Spinal cord (tissue), 9 donors: ENCODE measurements at regions not wholly inside any gene's neighbourhood (a gene's known extent, or its start where the extent isn't known, plus 50 kb on each side); places are given as distances from the start of the nearest gene placed in this dataset.
A peak's percentile ranks its signal among the peaks of the same experiment; 100 is the strongest.

Experiments
- DNase-seq, 6 donors: peaks; one replicate each; pipeline versions ENCODE4 v3.0.0 to v3.0.0-alpha.2; 2013 to 2015; ENCODE audit warnings: low spot score in 6 of 6, low read depth in 4 of 6
- H3K27ac ChIP-seq: one replicate; pipeline ENCODE4 v1.5.1; 2013; ENCODE audit warnings: low read depth, low read length, control low read depth
- H3K27me3 ChIP-seq: one replicate; pipeline ENCODE4 v1.6.1; 2013; ENCODE audit warnings: low read length; ENCODE audit not compliant: control insufficient read depth, insufficient read depth
- H3K36me3 ChIP-seq: one replicate; pipeline ENCODE4 v1.6.1; 2013; ENCODE audit warnings: low read length; ENCODE audit not compliant: control insufficient read depth, insufficient read depth
- H3K4me1 ChIP-seq: one replicate; pipeline ENCODE4 v1.6.1; 2013; ENCODE audit warnings: low read length; ENCODE audit not compliant: control insufficient read depth, insufficient read depth
- H3K4me3 ChIP-seq: one replicate; pipeline ENCODE4 v1.5.1; 2013; ENCODE audit warnings: low read depth, low read length, control low read depth
- H3K9me3 ChIP-seq: one replicate; pipeline ENCODE4 v1.6.1; 2013; ENCODE audit warnings: low read length; ENCODE audit not compliant: control insufficient read depth, insufficient read depth
- WGBS: methylation state at CpG from one replicate; pipeline ENCODE4 v1.1.5; 2013; ENCODE audit warnings: missing lambda C conversion rate; ENCODE audit not compliant: insufficient coverage; 5-methylcytosine and 5-hydroxymethylcytosine counted together
- donor health status: healthy.

DNA sequence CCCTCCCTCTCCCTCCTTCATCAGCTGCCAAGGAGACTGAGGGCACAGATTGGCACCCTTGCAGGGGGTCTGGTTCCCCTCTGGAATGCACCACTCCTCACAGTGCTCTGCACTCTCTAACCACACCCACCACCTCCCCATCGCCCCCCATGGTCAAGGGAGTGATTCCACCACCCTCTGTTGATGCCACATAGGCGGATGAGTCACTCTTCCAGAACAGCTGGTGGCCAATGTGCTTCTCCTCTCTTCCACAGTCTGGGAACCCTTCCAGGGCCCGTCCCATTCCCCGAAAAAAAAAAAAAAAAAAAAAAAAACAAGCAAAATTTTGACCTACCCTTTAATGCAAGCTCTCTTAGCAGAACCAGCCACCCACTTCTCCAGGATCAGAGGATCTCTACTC lies 341.3 kb upstream of the KLF3 start:
- no peak overlapping the region for H3K4me3 ChIP-seq
- no peaks in the 10 kb centered on the region for H3K36me3 ChIP-seq
- no peaks in the 10 kb centered on the region for H3K9me3 ChIP-seq
- no peaks in the 10 kb centered on the region for H3K27me3 ChIP-seq
- H3K27ac ChIP-seq: no peak overlapping the region
- WGBS: 90% methylated on average over 2 of the region's 4 CpGs
- peak in 1 of 6 donors; percentile 35 for DNase-seq
- peaks cover 12% of the 10 kb centered on the region for H3K4me1 ChIP-seq

DNA sequence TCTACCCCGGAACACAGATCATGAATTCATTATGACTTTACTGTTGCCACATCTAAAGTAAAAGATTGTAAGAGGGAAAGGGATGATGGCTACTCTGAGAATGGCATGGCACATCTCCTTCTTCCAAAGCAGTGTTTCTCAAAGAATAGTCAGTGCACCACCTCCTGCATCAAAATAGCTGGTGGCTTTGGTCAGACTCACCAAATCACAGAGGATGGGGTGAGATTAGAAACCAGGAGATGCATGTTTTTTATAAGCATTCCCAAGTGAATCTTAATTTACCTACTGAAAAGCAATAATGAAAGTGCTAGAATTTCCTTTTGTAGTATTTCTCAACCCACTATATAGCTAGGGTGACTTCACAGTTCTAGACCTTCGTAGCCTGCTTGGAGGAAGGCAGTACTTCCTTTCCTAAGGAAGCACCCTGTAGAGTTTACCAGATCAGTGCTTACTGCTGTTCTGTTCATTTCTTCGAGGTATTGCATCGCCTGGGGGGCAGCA lies 340.8 kb upstream of the KLF3 start:
- DNase-seq: no peak
- WGBS: no CpG with 5 or more reads among the region's 4 CpGs
- no peaks in the 10 kb centered on the region for H3K36me3 ChIP-seq
- no peak overlapping the region for H3K27ac ChIP-seq
- H3K4me3 ChIP-seq: no peak overlapping the region
- H3K9me3 ChIP-seq: no peaks in the 10 kb centered on the region
- no peaks in the 10 kb centered on the region for H3K27me3 ChIP-seq
- peaks cover 16% of the 10 kb centered on the region for H3K4me1 ChIP-seq

DNA sequence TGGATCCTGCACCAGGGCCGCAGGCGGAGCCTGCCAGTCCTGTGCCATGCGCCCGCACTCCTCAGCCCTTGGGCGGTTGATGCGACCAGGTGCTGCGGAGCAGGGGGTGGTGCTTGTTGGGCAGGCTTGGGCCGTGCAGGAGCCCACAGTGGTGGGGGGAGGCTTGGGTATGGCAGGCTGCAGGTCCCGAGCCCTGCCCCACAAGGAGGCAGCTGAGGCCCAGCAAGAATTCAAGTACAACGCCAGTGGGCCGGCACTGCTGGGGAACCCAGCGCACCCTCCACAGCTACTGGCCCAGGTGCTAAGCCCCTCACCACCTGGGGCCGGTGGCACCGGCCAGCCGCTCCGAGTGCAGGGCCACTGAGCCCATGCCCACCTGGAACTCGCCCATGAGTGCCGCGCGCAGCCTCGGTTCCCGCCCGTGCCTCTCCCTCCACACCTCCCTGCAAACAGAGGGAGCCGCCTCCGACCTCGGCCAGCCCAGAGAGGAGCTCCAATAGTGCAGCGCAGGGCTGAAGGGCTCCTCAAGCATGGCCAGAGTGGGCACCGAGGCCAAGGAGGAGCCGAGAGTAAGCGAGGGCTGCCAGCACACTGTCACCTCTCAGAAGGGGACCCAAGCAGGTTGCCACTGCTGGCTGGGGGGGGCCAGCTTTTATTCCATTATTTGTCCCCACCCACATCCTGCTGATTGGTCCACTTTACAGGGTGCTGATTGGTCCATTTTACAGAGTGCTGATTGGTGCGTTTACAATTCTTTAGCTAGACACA lies 339.0 kb upstream of the KLF3 start:
- Histone ChIP-seq H3K27me3 (no peaks in the 10 kb centered on the region), H3K27ac (no peak overlapping the region), H3K36me3 (no peaks in the 10 kb centered on the region), H3K4me3 (no peak overlapping the region), H3K4me1 (peaks cover 6% of the 10 kb centered on the region), H3K9me3 (no peaks in the 10 kb centered on the region)
- no peak for DNase-seq
- 98% methylated on average over 27 of the region's 31 CpGs for WGBS

DNA sequence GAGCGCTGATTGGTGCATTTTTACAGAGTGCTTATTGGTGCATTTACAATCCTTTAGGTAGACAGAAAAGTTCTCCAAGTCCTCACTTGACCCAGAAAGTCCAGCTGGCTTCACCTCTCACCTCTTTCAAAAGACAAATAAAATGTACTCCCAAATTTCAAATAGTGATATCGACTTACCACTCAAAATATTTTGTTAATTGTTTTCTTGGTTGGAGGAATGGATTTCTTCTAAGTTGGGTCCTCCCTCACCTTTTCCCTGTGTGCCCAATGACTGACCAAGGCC lies 338.4 kb upstream of the KLF3 start:
- WGBS: no CpG with 5 or more reads among the region's 2 CpGs
- DNase-seq: no peak

DNA sequence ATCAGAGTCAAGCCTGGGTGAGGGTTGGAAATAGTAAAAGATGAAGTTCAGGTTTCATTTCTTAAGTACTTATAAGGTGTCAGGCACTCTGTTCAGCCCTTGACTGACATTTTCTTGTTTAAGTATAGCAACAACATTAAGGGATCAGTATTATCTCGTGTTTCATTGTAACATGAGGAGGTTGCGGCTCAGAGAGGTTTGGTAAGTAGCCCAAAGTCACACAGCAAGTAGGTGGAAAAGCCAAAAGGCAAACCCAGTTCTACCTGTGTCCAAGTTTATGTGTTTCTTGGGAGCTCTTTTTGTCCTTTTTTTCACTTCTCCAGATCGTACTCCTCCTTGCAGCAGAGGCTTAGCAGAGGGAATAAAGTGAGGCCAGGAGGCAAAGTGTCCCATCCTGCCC lies 337.5 kb upstream of the KLF3 start:
- WGBS: 100% methylated on average over 1 of the region's 3 CpGs
- H3K36me3 ChIP-seq: no peaks in the 10 kb centered on the region
- H3K4me3 ChIP-seq: no peak overlapping the region

More for the DNA sequence above, 338.4 kb upstream of the KLF3 start:
- Histone ChIP-seq H3K27ac (no peak overlapping the region), H3K4me1 (peaks cover 4% of the 10 kb centered on the region), H3K4me3 (no peak overlapping the region), H3K36me3 (no peaks in the 10 kb centered on the region), H3K27me3 (no peaks in the 10 kb centered on the region), H3K9me3 (no peaks in the 10 kb centered on the region)

DNA sequence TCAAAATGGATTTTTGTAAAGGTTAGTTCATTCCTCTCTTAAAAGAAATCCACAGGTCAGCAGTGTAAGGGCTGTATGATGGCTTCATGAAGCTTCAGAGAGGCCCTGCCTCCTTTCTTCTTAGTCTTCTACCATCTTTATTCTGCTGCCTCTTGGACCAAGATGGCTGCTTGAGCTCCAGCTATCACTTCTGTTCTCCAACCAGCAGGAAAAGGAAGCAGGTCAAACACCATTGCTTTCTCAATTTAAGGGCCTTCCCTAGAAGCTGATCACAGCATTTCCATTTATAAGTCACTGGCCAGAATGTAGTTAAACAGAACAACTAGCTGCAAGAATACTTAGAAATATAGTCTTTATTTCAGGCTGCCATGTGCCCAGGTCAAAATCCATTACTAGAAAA lies 336.8 kb upstream of the KLF3 start:
- Histone ChIP-seq H3K36me3 (no peaks in the 10 kb centered on the region), H3K9me3 (no peaks in the 10 kb centered on the region), H3K4me1 (peaks cover 4% of the 10 kb centered on the region), H3K4me3 (no peak overlapping the region), H3K27ac (no peak overlapping the region), H3K27me3 (no peaks in the 10 kb centered on the region)
- no peak for DNase-seq

More for the DNA sequence above, 337.5 kb upstream of the KLF3 start:
- H3K27ac ChIP-seq: no peak overlapping the region
- H3K27me3 ChIP-seq: no peaks in the 10 kb centered on the region
- no peak for DNase-seq
- H3K4me1 ChIP-seq: peaks cover 4% of the 10 kb centered on the region
- H3K9me3 ChIP-seq: no peaks in the 10 kb centered on the region

DNA sequence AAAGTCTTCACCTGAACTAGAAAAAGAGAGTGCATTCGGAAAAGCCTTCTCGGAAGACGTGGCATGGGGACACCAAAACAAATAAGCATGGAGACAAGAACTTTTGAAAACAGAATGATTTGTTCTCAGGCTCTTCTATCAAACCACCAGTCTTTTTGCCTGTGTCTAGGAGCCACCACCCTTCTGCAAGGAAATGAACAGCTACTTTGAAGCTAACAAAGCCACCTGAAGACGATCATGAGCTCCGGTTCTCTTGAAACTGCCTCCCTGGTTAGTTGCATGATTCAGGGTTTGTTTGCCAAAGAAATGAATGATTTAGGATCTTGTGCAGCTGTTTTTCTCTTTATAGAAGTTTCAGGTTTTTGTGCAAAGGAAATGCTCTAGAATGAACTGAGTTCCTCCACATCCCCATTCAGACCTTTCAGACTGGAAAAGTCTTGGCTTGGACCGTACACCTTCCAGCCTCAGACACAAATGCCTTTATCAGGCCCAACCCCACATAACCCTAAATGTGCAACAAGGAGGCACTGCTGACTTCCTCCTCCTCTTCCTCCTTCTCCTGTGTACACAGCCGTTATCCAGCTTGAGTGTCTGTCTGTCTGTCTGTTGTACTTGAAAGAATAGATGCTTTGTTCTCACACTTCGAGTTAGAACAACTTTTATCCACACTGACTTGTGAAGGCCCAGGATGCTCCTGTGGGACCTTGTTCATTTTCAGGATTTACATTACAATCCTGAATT lies 334.8 kb upstream of the KLF3 start:
- Histone ChIP-seq H3K27me3 (no peaks in the 10 kb centered on the region), H3K4me1 (peaks cover 4% of the 10 kb centered on the region), H3K4me3 (no peak overlapping the region), H3K9me3 (no peaks in the 10 kb centered on the region), H3K27ac (no peak overlapping the region), H3K36me3 (no peaks in the 10 kb centered on the region)
- DNase-seq: no peak
- 79% methylated on average over 5 of the region's 8 CpGs for WGBS

DNA sequence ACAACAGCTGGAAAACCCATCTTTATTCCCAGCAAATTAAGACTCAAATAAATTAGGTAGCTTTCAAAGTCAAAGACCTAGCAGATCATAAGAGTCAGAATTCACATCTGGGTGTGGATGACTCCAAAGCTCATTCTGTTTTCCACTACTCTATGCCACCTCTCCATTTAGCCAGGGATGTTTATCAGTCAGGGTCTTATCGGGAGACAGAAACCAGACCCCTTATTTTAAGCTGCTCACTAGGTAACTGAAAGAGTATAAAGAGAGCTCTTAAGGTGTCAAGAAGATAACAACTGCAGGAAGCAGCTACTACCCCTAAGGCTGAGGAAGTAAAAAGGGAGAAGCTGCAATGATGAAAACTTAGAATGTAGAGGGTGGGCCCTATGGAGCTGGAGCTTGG lies 333.7 kb upstream of the KLF3 start:
- no CpG with 5 or more reads among the region's 1 CpG for WGBS
- no peaks in the 10 kb centered on the region for H3K27me3 ChIP-seq
- H3K27ac ChIP-seq: no peak overlapping the region
- H3K4me1 ChIP-seq: peaks cover 4% of the 10 kb centered on the region
- no peaks in the 10 kb centered on the region for H3K9me3 ChIP-seq
- H3K36me3 ChIP-seq: no peaks in the 10 kb centered on the region
- DNase-seq: no peak
- H3K4me3 ChIP-seq: no peak overlapping the region

DNA sequence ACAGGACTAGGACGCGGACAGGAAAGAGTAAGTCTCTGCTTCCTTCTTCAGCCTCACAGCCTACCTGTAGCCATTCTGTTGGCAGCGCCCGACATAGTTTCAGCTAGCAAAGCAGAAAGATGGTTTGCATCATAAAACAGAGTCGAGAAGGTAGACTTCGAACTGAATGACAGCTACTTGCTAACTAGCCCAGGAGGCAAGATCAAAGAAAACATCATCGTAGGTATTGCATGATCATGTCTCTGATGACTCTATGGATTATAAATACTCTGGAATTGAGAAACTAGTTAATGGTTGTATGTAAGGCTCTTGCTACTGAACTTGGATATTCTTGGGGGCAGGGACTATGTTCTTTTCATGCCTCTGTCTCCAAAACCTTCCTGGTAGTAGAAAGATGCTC lies 333.1 kb upstream of the KLF3 start:
- Histone ChIP-seq H3K36me3 (no peaks in the 10 kb centered on the region), H3K27ac (no peak overlapping the region), H3K27me3 (no peaks in the 10 kb centered on the region), H3K9me3 (no peaks in the 10 kb centered on the region), H3K4me3 (no peak overlapping the region), H3K4me1 (peaks cover 4% of the 10 kb centered on the region)
- no peak for DNase-seq
- WGBS: 98% methylated on average over 7 of the region's 7 CpGs

DNA sequence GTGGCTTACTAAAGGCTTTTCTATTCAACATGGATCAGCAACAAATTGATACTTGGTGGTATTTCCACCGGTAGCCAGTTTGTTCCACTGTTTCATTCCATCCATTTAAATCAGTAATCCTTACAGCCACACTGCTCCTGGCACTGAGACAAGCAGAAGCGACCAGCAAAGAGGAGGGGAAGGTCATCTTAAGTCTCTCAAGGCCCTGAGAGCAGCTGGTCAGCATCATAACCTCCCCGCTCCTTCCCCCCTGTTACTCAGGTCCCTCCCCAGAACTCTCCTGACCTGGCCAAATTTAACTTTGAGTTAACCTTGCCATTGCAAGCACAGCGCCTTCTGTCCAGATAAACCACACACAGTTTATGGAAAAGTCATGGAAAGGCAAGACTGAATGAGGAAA lies 331.3 kb upstream of the KLF3 start:
- no peak for DNase-seq
- no peak overlapping the region for H3K4me3 ChIP-seq
- H3K9me3 ChIP-seq: no peaks in the 10 kb centered on the region
- H3K36me3 ChIP-seq: no peaks in the 10 kb centered on the region
- no peaks in the 10 kb centered on the region for H3K27me3 ChIP-seq
- H3K4me1 ChIP-seq: peaks cover 4% of the 10 kb centered on the region
- 60% methylated on average over 1 of the region's 4 CpGs for WGBS
- no peak overlapping the region for H3K27ac ChIP-seq
